Kasumi-1 (cell line): ENCODE measurements at regions not wholly inside any gene's neighbourhood (a gene's known extent, or its start where the extent isn't known, plus 50 kb on each side); places are given as distances from the start of the nearest gene placed in this dataset.
"Not testable (repeated sequence)": the region's sequence is repeated elsewhere in the genome, so short reads cannot be mapped to it uniquely, and the experiment has no call there.

Source experiments
- DNase-seq, 2 experiments: peaks; one replicate each; lab custom pipeline; 2025; lab: John Stamatoyannopoulos, UW

- DNase-seq = no peak
Observed at GRCh38 chr10:6813306-6813705, 233.2 kb upstream of the PRKCQ start.

GRCh38 chr10:6811153-6811552 lies 231.1 kb upstream of the PRKCQ start:
- no peak for DNase-seq

- DNase-seq = no peak
Observed at GRCh38 chr10:6803427-6803783, 223.3 kb upstream of the PRKCQ start.

- DNase-seq = no peak
Observed at GRCh38 chr10:6802759-6803426, 222.8 kb upstream of the PRKCQ start.

GRCh38 chr10:6796231-6796630 lies 216.2 kb upstream of the PRKCQ start:
- DNase-seq = no peak

GRCh38 chr10:6795541-6795940 lies 215.5 kb upstream of the PRKCQ start:
- DNase-seq = no peak

- DNase-seq = not testable (repeated sequence)
Observed at GRCh38 chr10:6794841-6795240, 214.8 kb upstream of the PRKCQ start.

- no peak for DNase-seq
Observed at GRCh38 chr10:6794441-6794840, 214.4 kb upstream of the PRKCQ start.

- no peak for DNase-seq
Observed at GRCh38 chr10:6788731-6789130, 208.7 kb upstream of the PRKCQ start.

- no peak for DNase-seq
Observed at GRCh38 chr10:6788231-6788630, 208.2 kb upstream of the PRKCQ start.

GRCh38 chr10:6787718-6788117 lies 207.6 kb upstream of the PRKCQ start:
- no peak for DNase-seq

GRCh38 chr10:6787091-6787490 lies 207.0 kb upstream of the PRKCQ start:
- DNase-seq = no peak

GRCh38 chr10:6786579-6787031 lies 206.5 kb upstream of the PRKCQ start:
- DNase-seq = no peak

GRCh38 chr10:6784429-6784828 lies 204.4 kb upstream of the PRKCQ start:
- not testable (repeated sequence) for DNase-seq

- no peak for DNase-seq
Observed at GRCh38 chr10:6783471-6783870, 203.4 kb upstream of the PRKCQ start.

- DNase-seq = no peak
Observed at GRCh38 chr10:6782378-6782777, 202.3 kb upstream of the PRKCQ start.

GRCh38 chr10:6781133-6781770 lies 201.2 kb upstream of the PRKCQ start:
- no peak for DNase-seq

GRCh38 chr10:6780008-6780677 lies 200.1 kb upstream of the PRKCQ start:
- DNase-seq = no peak

- no peak for DNase-seq
Observed at GRCh38 chr10:6778992-6779701, 199.1 kb upstream of the PRKCQ start.

GRCh38 chr10:6776170-6776569 lies 196.1 kb upstream of the PRKCQ start:
- no peak for DNase-seq

- no peak for DNase-seq
Observed at GRCh38 chr10:6774406-6774805, 194.3 kb upstream of the PRKCQ start.

GRCh38 chr10:6771331-6771730 lies 191.3 kb upstream of the PRKCQ start:
- no peak for DNase-seq

- no peak for DNase-seq
Observed at GRCh38 chr10:6770846-6771245, 190.8 kb upstream of the PRKCQ start.
